DND-41 (cell line): ENCODE measurements at regions not wholly inside any gene's neighbourhood (a gene's known extent, or its start where the extent isn't known, plus 50 kb on each side); places are given as distances from the start of the nearest gene placed in this dataset.
A peak's percentile ranks its signal among the peaks of the same experiment; 100 is the strongest.

Experiments
- ATAC-seq: fragments of 200-7000 bp; cut with Tn5 transposase; 3 replicates; pipeline ENCODE4 v1.9.1; 2021; ENCODE audit warnings: low read depth; ENCODE audit not compliant: insufficient read depth
- DNase-seq: peaks from one replicate; pipeline ENCODE4 v3.0.0-alpha.2; 2020
- H2AFZ ChIP-seq: 2 replicates; pipeline ENCODE4 v1.6.0; 2012; ENCODE audit warnings: low read depth, low read length
- H3K27ac ChIP-seq: 2 replicates; pipeline ENCODE4 v1.5.1; 2012; ENCODE audit warnings: low read length, inconsistent platforms
- H3K27me3 ChIP-seq: fragments of 200-600 bp; sonication (generic); 2 replicates; pipeline ENCODE4 v1.6.0; 2012; ENCODE audit warnings: low read length, mild to moderate bottlenecking, inconsistent platforms; ENCODE audit not compliant: insufficient read depth, poor library complexity
- H3K36me3 ChIP-seq: 2 replicates; pipeline ENCODE4 v1.5.1; 2012; ENCODE audit warnings: low read length, inconsistent platforms; ENCODE audit not compliant: insufficient read depth
- H3K4me1 ChIP-seq: 2 replicates; pipeline ENCODE4 v1.5.1; 2012; ENCODE audit warnings: mild to moderate bottlenecking, low read length; ENCODE audit not compliant: insufficient read depth
- H3K4me2 ChIP-seq: 2 replicates; pipeline ENCODE4 v1.6.0; 2012; ENCODE audit warnings: mild to moderate bottlenecking, moderate library complexity, low read length, inconsistent platforms; ENCODE audit not compliant: insufficient read depth
- H3K4me3 ChIP-seq, 2 experiments: fragments of 200-600 bp in 1 of 2; shearing (Covaris generic) in 1 of 2; 2 replicates each; pipeline ENCODE4 v1.5.1; 2012 to 2016; ENCODE audit warnings: inconsistent platforms in 2 of 2, low read length in 2 of 2, mild to moderate bottlenecking in 2 of 2, low read depth in 1 of 2, moderate library complexity in 1 of 2
- H3K79me2 ChIP-seq: 2 replicates; pipeline ENCODE4 v1.6.0; 2012; ENCODE audit warnings: low read length, inconsistent platforms; ENCODE audit not compliant: insufficient read depth
- H3K9ac ChIP-seq: 2 replicates; pipeline ENCODE4 v1.6.0; 2012; ENCODE audit warnings: low read depth, mild to moderate bottlenecking, inconsistent platforms, low read length, moderate library complexity
- H3K9me3 ChIP-seq: 2 replicates; pipeline ENCODE4 v1.5.1; 2012; ENCODE audit warnings: low read length, moderate library complexity, mild to moderate bottlenecking, inconsistent platforms; ENCODE audit not compliant: insufficient read depth, severe bottlenecking
- H4K20me1 ChIP-seq: 2 replicates; pipeline ENCODE4 v1.6.0; 2012; ENCODE audit warnings: low read length; ENCODE audit not compliant: insufficient read depth
- CTCF ChIP-seq: IDR thresholded peaks from 2 replicates; pipeline ENCODE4 v1.5.1; 2012; ENCODE audit warnings: borderline replicate concordance, low read length, moderate library complexity, mild to moderate bottlenecking; ENCODE audit not compliant: poor library complexity, severe bottlenecking; ENCODE audit errors: extremely low read depth
- EZH2 ChIP-seq: IDR thresholded peaks from 3 replicates; pipeline ENCODE4 v1.6.1; 2012; ENCODE audit warnings: borderline replicate concordance, low read depth, mild to moderate bottlenecking, moderate library complexity, low read length, inconsistent platforms; ENCODE audit not compliant: severe bottlenecking

- no peak overlapping the region for H2AFZ ChIP-seq
- no peak for ATAC-seq
- no peaks in the 10 kb centered on the region for H3K27me3 ChIP-seq
Observed at GRCh38 chrX:134075894-134076718, 90.7 kb upstream of the GPC3 start.

GRCh38 chrX:134095366-134095765 lies 110.0 kb upstream of the GPC3 start:
- Histone ChIP-seq H2AFZ (no peak overlapping the region), H4K20me1 (no peaks in the 10 kb centered on the region), H3K4me2 (no peak overlapping the region), H3K9ac (no peak overlapping the region), H3K4me1 (no peaks in the 10 kb centered on the region), H3K36me3 (no peaks in the 10 kb centered on the region), H3K9me3 (no peaks in the 10 kb centered on the region), H3K79me2 (no peaks in the 10 kb centered on the region), H3K27me3 (no peaks in the 10 kb centered on the region), H3K27ac (no peak overlapping the region), H3K4me3 (no peak overlapping the region)
- DNase-seq (no peak), ATAC-seq (no peak)
- no peak for TF ChIP-seq EZH2
- TF ChIP-seq CTCF, result no peak

More at GRCh38 chrX:134075894-134076718, 90.7 kb upstream of the GPC3 start:
- no peaks in the 10 kb centered on the region for H3K4me1 ChIP-seq
- H3K27ac ChIP-seq, result no peak overlapping the region
- no peaks in the 10 kb centered on the region for H3K79me2 ChIP-seq
- no peak for TF ChIP-seq EZH2
- no peak for TF ChIP-seq CTCF
- H3K9ac ChIP-seq, result no peak overlapping the region
- no peak overlapping the region for H3K4me2 ChIP-seq
- no peaks in the 10 kb centered on the region for H3K36me3 ChIP-seq
- H4K20me1 ChIP-seq, result no peaks in the 10 kb centered on the region
- H3K9me3 ChIP-seq, result peaks cover 6% of the 10 kb centered on the region
- no peak overlapping the region for H3K4me3 ChIP-seq
- no peak for DNase-seq

GRCh38 chrX:134101636-134102035 lies 116.2 kb upstream of the GPC3 start:
- H4K20me1 ChIP-seq, result no peaks in the 10 kb centered on the region
- peak overlapping the region; percentile 33; the same call in 1 of the 2 replicates for H2AFZ ChIP-seq
- ATAC-seq, result peak; percentile 72
- no peak overlapping the region for H3K9ac ChIP-seq
- TF ChIP-seq EZH2 (no peak), CTCF (no peak)
- peak; percentile 16 for DNase-seq
- H3K9me3 ChIP-seq, result no peaks in the 10 kb centered on the region
- no peak overlapping the region for H3K4me3 ChIP-seq
- no peak overlapping the region for H3K4me2 ChIP-seq
- H3K79me2 ChIP-seq, result no peaks in the 10 kb centered on the region
- no peaks in the 10 kb centered on the region for H3K36me3 ChIP-seq
- no peaks in the 10 kb centered on the region for H3K27me3 ChIP-seq
- H3K4me1 ChIP-seq, result 0 out of 2 replicates have a peak, but pooled peaks cover 2% of the 10 kb centered on the region
- H3K27ac ChIP-seq, result no peak overlapping the region
